Breast epithelium (tissue), 4 donors: ENCODE measurements at regions not wholly inside any gene's neighbourhood (a gene's known extent, or its start where the extent isn't known, plus 50 kb on each side); places are given as distances from the start of the nearest gene placed in this dataset.

ENCODE experiments used
- DNase-seq, 2 donors: peaks; one replicate each; pipeline ENCODE4 v3.0.0-alpha.2; 2019; ENCODE audit warnings: low spot score in 2 of 2
- H3K27ac ChIP-seq, 2 donors: fragments of 200-600 bp; sonication (generic) in 1 of 2; one replicate each; pipeline ENCODE4 v1.5.1; 2016 to 2019; ENCODE audit warnings: mild to moderate bottlenecking in 1 of 2
- H3K27me3 ChIP-seq, 2 donors: fragments of 200-600 bp; sonication (generic) in 1 of 2; one replicate each; pipeline versions ENCODE4 v1.5.1 to v1.6.0; 2017 to 2019; ENCODE audit warnings: control low read depth in 1 of 2, mild to moderate bottlenecking in 1 of 2
- H3K36me3 ChIP-seq: fragments of 200-600 bp; one replicate; pipeline ENCODE4 v1.5.1; 2019
- H3K4me1 ChIP-seq, 2 donors: fragments of 200-600 bp; sonication (generic); one replicate each; pipeline ENCODE4 v1.5.1; 2016 to 2019; ENCODE audit warnings: control low read depth in 1 of 2
- H3K4me3 ChIP-seq, 3 donors: fragments of 200-600 bp; sonication (generic); 1 replicate in 2 of 3; 2 replicates in 1 of 3; pipeline ENCODE4 v1.5.1; 2016 to 2019; ENCODE audit warnings: mild to moderate bottlenecking in 3 of 3, moderate library complexity in 2 of 3
- H3K9me3 ChIP-seq, 2 donors: fragments of 200-600 bp; sonication (generic) in 1 of 2; one replicate each; pipeline ENCODE4 v1.5.1; 2016 to 2019; ENCODE audit warnings: control low read depth in 1 of 2
- POLR2A ChIP-seq: fragments of 450-650 bp; IDR thresholded peaks from one replicate; pipeline ENCODE4 v1.6.1; 2016; ENCODE audit warnings: antibody characterized with exemption, mild to moderate bottlenecking, moderate library complexity
- POLR2AphosphoS5 ChIP-seq, 3 donors: sonication (generic); formaldehyde crosslinking; IDR thresholded peaks; one replicate each; pipeline ENCODE4 v1.6.1; 2017; ENCODE audit warnings: antibody characterized with exemption in 3 of 3
- intact Hi-C: fragments of 100-400 bp; cut with DNase I; formaldehyde crosslinking; loops from one replicate; pipeline ENCODE4 v1.15.1; 2023; ENCODE audit warnings: low total_unique reads
- TF ChIP-seq, protein P1 (sequence below), 3 donors: fragments of 450-650 bp; IDR thresholded peaks; one replicate each; pipeline ENCODE4 v1.5.1; 2016 to 2017; ENCODE audit warnings: antibody characterized with exemption in 3 of 3, mild to moderate bottlenecking in 3 of 3, moderate library complexity in 3 of 3

GRCh38 chr5:165304193-165304827 lies 1798.9 kb downstream of the MAT2B start:
- no peaks in the 10 kb centered on the region for H3K36me3 ChIP-seq
- H3K27ac ChIP-seq: no peak overlapping the region
- H3K4me3 ChIP-seq: no peak overlapping the region
- no peaks in the 10 kb centered on the region for H3K4me1 ChIP-seq
- H3K27me3 ChIP-seq: no peaks in the 10 kb centered on the region
- intact Hi-C loops: no loop called here
- H3K9me3 ChIP-seq: no peaks in the 10 kb centered on the region
- TF ChIP-seq, protein P1, sequence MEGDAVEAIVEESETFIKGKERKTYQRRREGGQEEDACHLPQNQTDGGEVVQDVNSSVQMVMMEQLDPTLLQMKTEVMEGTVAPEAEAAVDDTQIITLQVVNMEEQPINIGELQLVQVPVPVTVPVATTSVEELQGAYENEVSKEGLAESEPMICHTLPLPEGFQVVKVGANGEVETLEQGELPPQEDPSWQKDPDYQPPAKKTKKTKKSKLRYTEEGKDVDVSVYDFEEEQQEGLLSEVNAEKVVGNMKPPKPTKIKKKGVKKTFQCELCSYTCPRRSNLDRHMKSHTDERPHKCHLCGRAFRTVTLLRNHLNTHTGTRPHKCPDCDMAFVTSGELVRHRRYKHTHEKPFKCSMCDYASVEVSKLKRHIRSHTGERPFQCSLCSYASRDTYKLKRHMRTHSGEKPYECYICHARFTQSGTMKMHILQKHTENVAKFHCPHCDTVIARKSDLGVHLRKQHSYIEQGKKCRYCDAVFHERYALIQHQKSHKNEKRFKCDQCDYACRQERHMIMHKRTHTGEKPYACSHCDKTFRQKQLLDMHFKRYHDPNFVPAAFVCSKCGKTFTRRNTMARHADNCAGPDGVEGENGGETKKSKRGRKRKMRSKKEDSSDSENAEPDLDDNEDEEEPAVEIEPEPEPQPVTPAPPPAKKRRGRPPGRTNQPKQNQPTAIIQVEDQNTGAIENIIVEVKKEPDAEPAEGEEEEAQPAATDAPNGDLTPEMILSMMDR (IDR thresholded peaks at IDR 0.05): no peak
- no peak for TF ChIP-seq POLR2AphosphoS5 (IDR thresholded peaks at IDR 0.05)
- no peak for TF ChIP-seq POLR2A
- DNase-seq: no peak

DNA sequence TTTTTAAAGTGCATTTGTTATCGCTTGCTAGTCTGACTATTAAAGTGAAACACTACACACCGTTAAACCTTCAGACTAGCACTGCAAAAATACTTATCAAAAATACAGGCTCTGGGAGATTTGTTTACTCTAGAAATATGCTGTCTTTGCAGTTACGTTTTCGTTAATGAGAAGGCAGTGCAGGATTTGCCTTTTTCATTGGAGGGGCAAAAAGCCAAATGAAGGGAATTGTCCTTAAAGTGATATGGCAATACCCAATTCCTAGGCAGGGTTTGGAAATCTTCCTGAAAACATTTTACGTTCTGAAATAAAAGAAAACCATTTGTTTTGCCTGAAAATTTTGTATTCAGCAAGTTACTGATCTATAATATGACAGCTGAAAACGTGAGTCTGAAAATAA lies 1800.2 kb downstream of the MAT2B start:
- Histone ChIP-seq H3K36me3 (no peaks in the 10 kb centered on the region), H3K9me3 (no peaks in the 10 kb centered on the region), H3K27ac (no peak overlapping the region), H3K4me3 (no peak overlapping the region), H3K4me1 (no peaks in the 10 kb centered on the region), H3K27me3 (no peaks in the 10 kb centered on the region)
- TF ChIP-seq POLR2A (no peak), POLR2AphosphoS5 (IDR thresholded peaks at IDR 0.05) (no peak)
- TF ChIP-seq, protein P1 (IDR thresholded peaks at IDR 0.05): no peak
- intact Hi-C loops: no loop called here
- DNase-seq: no peak

DNA sequence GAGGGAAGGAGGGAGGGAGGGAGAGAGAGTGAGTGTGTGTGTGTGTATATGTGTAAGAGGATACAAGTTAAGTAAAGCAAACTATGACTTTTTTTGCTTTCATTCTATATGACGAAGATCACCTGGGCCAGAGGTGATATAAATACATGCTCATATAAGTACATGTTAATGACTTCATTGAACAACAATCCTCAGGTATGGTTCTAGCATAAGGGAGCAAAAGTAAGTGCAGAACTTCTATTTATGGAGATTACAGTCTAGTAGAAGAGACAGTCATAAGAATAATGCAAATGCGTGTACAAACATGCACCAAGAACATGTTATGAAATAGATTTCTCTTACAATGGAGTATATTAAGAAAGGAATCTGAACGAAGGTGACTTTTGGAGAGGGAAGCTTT lies 1804.0 kb downstream of the MAT2B start:
- DNase-seq: no peak

DNA sequence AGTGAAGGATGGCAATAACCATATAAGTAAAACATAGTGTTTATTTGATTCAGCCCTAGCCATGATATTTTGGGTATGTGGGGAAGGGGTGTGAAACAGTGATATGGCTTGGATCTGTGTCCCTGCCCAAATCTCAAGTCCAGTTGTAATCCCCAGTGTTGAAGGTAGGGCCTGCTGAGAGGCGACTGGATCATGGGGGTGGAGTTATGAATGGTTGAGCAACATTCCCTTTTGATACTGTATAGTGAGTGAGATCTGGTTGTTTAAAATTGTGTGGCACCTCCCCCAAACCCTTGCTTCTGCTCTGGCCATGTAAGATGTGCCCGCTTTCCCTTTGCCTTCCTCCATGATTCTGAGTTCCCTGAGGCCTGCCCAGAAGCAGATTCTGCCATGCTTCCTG lies 1804.6 kb downstream of the MAT2B start:
- no peak overlapping the region for H3K27ac ChIP-seq
- H3K4me1 ChIP-seq: no peaks in the 10 kb centered on the region
- no peaks in the 10 kb centered on the region for H3K36me3 ChIP-seq
- no peaks in the 10 kb centered on the region for H3K27me3 ChIP-seq
- no peak for TF ChIP-seq POLR2A
- TF ChIP-seq, protein P1 (IDR thresholded peaks at IDR 0.05): no peak
- TF ChIP-seq POLR2AphosphoS5 (IDR thresholded peaks at IDR 0.05): no peak
- intact Hi-C loops: no loop called here
- no peak for DNase-seq
- no peaks in the 10 kb centered on the region for H3K9me3 ChIP-seq
- H3K4me3 ChIP-seq: no peak overlapping the region

More for the DNA sequence above, 1804.0 kb downstream of the MAT2B start:
- no peaks in the 10 kb centered on the region for H3K9me3 ChIP-seq
- H3K27me3 ChIP-seq: no peaks in the 10 kb centered on the region
- intact Hi-C loops: no loop called here
- no peaks in the 10 kb centered on the region for H3K4me1 ChIP-seq
- no peaks in the 10 kb centered on the region for H3K36me3 ChIP-seq
- no peak overlapping the region for H3K4me3 ChIP-seq
- no peak overlapping the region for H3K27ac ChIP-seq
- TF ChIP-seq POLR2AphosphoS5 (IDR thresholded peaks at IDR 0.05) (no peak), POLR2A (no peak)
- TF ChIP-seq, protein P1 (IDR thresholded peaks at IDR 0.05): no peak

- Histone ChIP-seq H3K27me3 (no peaks in the 10 kb centered on the region), H3K36me3 (no peaks in the 10 kb centered on the region), H3K27ac (no peak overlapping the region), H3K4me1 (no peaks in the 10 kb centered on the region), H3K9me3 (peaks cover 0 to 9% of the 10 kb centered on the region in 2 donors), H3K4me3 (no peak overlapping the region)
- TF ChIP-seq, protein P1 (IDR thresholded peaks at IDR 0.05): no peak
- TF ChIP-seq POLR2AphosphoS5 (IDR thresholded peaks at IDR 0.05): no peak
- TF ChIP-seq POLR2A: no peak
- DNase-seq: no peak
- intact Hi-C loops: no loop called here
These were observed 1816.5 kb downstream of the MAT2B start for GRCh38 chr5:165321912-165322311.
